Head of caudate nucleus (tissue), 42 donors: ENCODE measurements at regions not wholly inside any gene's neighbourhood (a gene's known extent, or its start where the extent isn't known, plus 50 kb on each side); places are given as distances from the start of the nearest gene placed in this dataset.
"Not testable (repeated sequence)": the region's sequence is repeated elsewhere in the genome, so short reads cannot be mapped to it uniquely, and the experiment has no call there.

Experiments
- DNase-seq, 42 donors: peaks; one replicate each; pipeline versions ENCODE4 v3.0.0 to v3.0.0-alpha.2; 2020 to 2021; ENCODE audit warnings: mixed read lengths in 7 of 42
- intact Hi-C: fragments of 100-400 bp; cut with DNase I; formaldehyde crosslinking; loops from one replicate; pipeline ENCODE4 v1.15.0; 2022

DNA sequence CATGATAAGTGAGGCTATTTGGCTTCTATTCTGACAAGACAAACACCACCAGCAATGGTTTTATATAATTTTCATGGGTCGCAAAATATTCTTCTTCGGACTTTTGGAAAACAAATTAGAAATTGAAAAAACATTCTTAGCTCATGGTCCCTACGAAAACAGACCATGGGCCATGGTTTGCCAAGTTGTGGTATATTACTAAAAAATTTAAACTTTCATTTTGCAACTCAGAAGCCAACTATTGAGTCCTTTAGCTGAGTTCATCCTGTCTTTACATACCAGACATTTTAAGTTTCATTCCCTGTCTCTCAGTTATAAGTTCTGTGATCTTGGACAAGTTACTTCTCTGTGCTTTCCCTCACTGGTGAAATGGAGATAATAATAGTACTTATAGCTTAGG, 198.1 kb downstream of the CSNK1G3 start:
- intact Hi-C loops: no loop called here
- DNase-seq: no peak

- DNase-seq: no peak
- intact Hi-C loops: no loop called here
These were observed 197.4 kb downstream of the CSNK1G3 start for GRCh38 chr5:123709422-123709821.

- intact Hi-C loops: no loop called here
- no peak for DNase-seq
These were observed 196.3 kb downstream of the CSNK1G3 start for GRCh38 chr5:123708074-123708806.

DNA sequence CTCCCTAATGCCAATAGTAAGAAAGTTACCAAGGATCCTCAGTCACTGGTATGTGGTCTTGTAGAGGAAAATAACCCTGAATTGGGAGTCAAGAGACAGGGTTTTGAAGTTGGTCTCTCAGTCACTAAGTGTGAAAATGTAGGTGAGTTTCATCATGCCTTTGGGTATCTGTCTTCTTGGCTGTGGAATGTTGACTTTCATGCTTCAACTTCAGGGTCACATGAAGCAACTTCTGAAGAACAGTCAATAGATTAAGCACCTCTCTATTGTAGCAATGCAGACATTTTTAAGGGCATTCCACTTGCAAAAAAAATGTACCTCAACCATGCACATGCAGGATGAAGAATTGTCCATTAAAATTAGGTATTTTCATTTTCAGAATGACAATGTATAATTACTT, 194.6 kb downstream of the CSNK1G3 start:
- DNase-seq: no peak
- intact Hi-C loops: no loop called here

DNA sequence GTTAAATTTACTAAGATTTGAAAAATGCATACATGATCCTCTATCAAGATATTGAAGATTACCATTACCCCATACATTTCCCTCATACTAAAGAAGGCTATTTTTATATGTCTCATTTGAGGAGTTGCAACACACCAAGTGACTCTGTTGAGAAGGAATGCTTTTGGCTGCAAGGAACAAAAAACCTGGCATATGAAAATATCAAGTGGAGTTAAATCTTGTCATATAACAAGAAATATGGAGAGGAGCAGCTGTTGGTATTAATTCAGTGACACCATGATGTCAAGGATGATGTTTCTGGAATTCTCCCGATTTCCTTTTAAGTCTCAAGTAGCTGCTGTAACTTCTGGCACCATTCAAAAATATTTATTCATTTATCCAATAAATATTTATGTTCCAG, 193.8 kb downstream of the CSNK1G3 start:
- intact Hi-C loops: no loop called here
- no peak for DNase-seq

DNA sequence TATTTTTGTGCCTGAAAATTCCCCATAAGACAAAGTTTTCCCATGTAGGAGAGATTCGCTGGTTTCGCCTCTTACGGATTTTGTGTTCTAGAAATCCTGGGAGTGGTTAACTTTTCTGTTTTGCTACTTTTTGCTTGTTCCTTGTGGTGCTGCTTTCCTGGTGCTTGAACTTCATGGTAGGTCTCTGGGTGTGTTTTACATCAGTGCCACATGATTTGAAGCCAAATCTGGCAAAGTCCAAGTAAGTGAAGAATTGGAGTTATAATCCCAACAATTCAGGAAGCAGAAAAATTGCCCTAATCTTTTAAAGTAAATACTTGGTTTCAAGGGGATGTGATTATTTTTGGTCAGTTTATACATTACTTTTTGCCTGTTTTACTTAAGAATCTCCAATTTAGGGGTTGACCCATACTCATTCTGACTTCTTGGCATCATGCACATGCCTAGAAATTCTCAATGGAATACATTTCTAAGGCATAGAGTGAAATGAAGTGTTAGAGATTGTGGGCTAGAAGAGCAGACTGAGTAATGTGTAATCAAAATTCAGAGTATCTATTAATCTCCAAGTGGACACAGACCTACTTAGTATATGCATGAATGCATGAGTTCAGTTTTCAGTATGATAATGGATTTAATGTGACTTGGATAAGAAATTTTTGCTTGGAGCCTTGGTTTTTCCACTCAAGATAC, 189.7 kb downstream of the CSNK1G3 start:
- intact Hi-C loops: no loop called here
- no peak for DNase-seq

- no peak for DNase-seq
- intact Hi-C loops: no loop called here
These were observed 188.8 kb downstream of the CSNK1G3 start for GRCh38 chr5:123700624-123701287.

- intact Hi-C loops: no loop called here
- no peak for DNase-seq
These were observed 187.6 kb downstream of the CSNK1G3 start for GRCh38 chr5:123699571-123699970.

- DNase-seq, intact Hi-C loops: not testable (repeated sequence)
These were observed 187.0 kb downstream of the CSNK1G3 start for GRCh38 chr5:123698937-123699336.

GRCh38 chr5:123696921-123697341, 185.0 kb downstream of the CSNK1G3 start:
- intact Hi-C loops: no loop called here
- DNase-seq: peak; percentile 52 to 96 (median 82)

DNA sequence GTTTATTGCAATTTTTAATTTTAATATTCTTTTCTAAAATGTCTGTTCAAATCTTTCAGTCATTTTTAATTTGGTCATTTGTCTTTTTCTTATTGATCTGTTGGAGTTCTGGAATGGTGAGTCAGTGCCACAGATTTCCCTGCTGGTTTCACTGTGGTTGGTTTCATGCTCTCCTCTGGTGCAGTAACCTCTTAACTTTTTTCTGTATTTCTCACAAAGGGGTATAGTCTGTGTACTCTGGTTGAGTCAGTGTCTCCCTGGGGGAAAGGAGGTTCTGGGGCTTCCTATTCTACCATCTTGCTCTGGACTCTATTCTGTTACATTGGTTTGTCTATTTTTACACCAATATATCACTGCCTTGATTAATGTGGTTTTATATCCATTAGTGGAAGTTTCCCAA, 178.8 kb downstream of the CSNK1G3 start:
- DNase-seq: no peak
- intact Hi-C loops: no loop called here

GRCh38 chr5:123681061-123681460, 169.1 kb downstream of the CSNK1G3 start:
- DNase-seq: no peak
- intact Hi-C loops: no loop called here

DNA sequence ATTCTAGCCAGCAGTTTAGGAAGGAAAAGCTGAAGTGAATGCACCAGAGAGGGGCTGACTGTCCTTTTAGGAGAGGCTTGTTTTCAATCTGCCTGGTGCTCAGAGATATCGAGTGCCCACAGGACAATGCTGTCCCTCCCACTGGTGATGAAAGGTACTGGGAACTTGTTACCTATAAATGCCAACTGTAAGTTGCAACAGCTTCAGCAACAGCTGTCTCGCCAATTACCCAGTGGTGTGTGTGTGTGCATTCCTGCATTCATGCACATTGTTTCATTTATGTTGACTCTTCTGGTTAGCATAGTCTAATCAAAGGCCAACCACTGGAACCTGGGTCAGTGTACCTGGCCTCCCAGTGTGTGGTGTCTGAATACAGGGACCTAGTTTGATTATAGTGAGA, 161.1 kb downstream of the CSNK1G3 start:
- DNase-seq: no peak
- intact Hi-C loops: no loop called here

- intact Hi-C loops: no loop called here
These were observed 159.9 kb downstream of the CSNK1G3 start for GRCh38 chr5:123671711-123672456.

GRCh38 chr5:123671042-123671441, 159.1 kb downstream of the CSNK1G3 start:
- intact Hi-C loops: no loop called here
- DNase-seq: peak in 41 of 42 donors; percentile 6 to 87 (median 65)

More at GRCh38 chr5:123671711-123672456, 159.9 kb downstream of the CSNK1G3 start:
- DNase-seq: no peak
